Endothelial cell of umbilical vein (primary cell): ENCODE measurements at regions not wholly inside any gene's neighbourhood (a gene's known extent, or its start where the extent isn't known, plus 50 kb on each side); places are given as distances from the start of the nearest gene placed in this dataset.

Experiments used
- BruUV-seq: library from RNA; stranded (reverse); fragments of 400-500 nt; replicated peaks from 2 replicates; lab custom pipeline; 2021; lab: Mats Ljungman, UMichigan
- CTCF ChIA-PET: fragments of 300-600, 350-600 bp; sonication (Branson Sonifier 250); formaldehyde crosslinking; loops from one replicate; lab custom pipeline; 2021; ENCODE audit warnings: antibody characterized with exemption, inconsistent platforms; lab: Charles Lee
- POLR2A ChIA-PET: fragments of 300-600, 350-600 bp; sonication (Branson Sonifier 250); formaldehyde crosslinking; loops from one replicate; lab custom pipeline; 2021; ENCODE audit warnings: antibody characterized with exemption, inconsistent platforms; lab: Charles Lee
- DNase-seq: peaks from one replicate; pipeline ENCODE4 v3.0.0-alpha.2; 2011; ENCODE audit warnings: low read depth, low spot score
- FAIRE-seq: peaks from 2 replicates; lab custom pipeline; 2011; peaks lifted over from hg19 to GRCh38; lab: Jason Lieb, UNC
- H2AFZ ChIP-seq: 2 replicates; pipeline ENCODE4 v1.6.0; 2012; ENCODE audit warnings: low read depth, low read length, control low read depth, inconsistent platforms
- H3K27ac ChIP-seq: 2 replicates; pipeline ENCODE4 v1.5.1; 2011; ENCODE audit warnings: low read depth, mild to moderate bottlenecking, control low read depth, low read length, moderate library complexity; ENCODE audit not compliant: insufficient read depth
- H3K27me3 ChIP-seq, 2 experiments: 2 replicates each; pipeline versions ENCODE4 v1.6.0 to v1.6.1; 2011; ENCODE audit warnings: low read length in 2 of 2, mixed read lengths in 1 of 2; ENCODE audit not compliant: control insufficient read depth in 2 of 2, insufficient read depth in 2 of 2
- H3K36me3 ChIP-seq, 2 experiments: 2 replicates in 1 of 2; 3 replicates in 1 of 2; pipeline ENCODE4 v1.5.1; 2011; ENCODE audit warnings: low read length in 2 of 2, mild to moderate bottlenecking in 1 of 2, moderate library complexity in 1 of 2; ENCODE audit not compliant: control insufficient read depth in 2 of 2, insufficient read depth in 2 of 2; ENCODE audit errors: extremely low read depth in 1 of 2
- H3K4me1 ChIP-seq: 3 replicates; pipeline ENCODE4 v1.5.1; 2011; ENCODE audit warnings: mild to moderate bottlenecking, low read length; ENCODE audit not compliant: control insufficient read depth, insufficient read depth; ENCODE audit errors: extremely low read depth
- H3K4me2 ChIP-seq: 2 replicates; pipeline ENCODE4 v1.6.1; 2011; ENCODE audit warnings: low read length, control low read depth, mixed read lengths; ENCODE audit not compliant: insufficient read depth
- H3K4me3 ChIP-seq, 3 experiments: fragments of 200-600 bp in 1 of 3; sonication (generic), shearing (Covaris generic) in 1 of 3; replicated peaks in 1 of 3; 2 replicates each; pipeline ENCODE4 v1.5.1; 2011 to 2016; ENCODE audit warnings: control low read depth in 3 of 3, low read length in 3 of 3, mild to moderate bottlenecking in 2 of 3, inconsistent platforms in 1 of 3, low read depth in 1 of 3, moderate library complexity in 1 of 3; ENCODE audit not compliant: insufficient read depth in 1 of 3
- H3K79me2 ChIP-seq: 2 replicates; pipeline ENCODE4 v1.6.0; 2012; ENCODE audit warnings: low read length, inconsistent platforms; ENCODE audit not compliant: control insufficient read depth, insufficient read depth
- H3K9ac ChIP-seq: replicated peaks from 2 replicates; pipeline ENCODE3; 2011; ENCODE audit warnings: low read length, control low read depth; ENCODE audit not compliant: insufficient read depth; ENCODE audit errors: extremely low read depth
- H3K9me1 ChIP-seq: replicated peaks from 3 replicates; pipeline ENCODE4 v1.6.0; 2011; ENCODE audit warnings: mild to moderate bottlenecking, low read length; ENCODE audit not compliant: control insufficient read depth, insufficient read depth; ENCODE audit errors: extremely low read depth
- H3K9me3 ChIP-seq: replicated peaks from 2 replicates; pipeline ENCODE4 v1.5.1; 2012; ENCODE audit warnings: low read length, inconsistent platforms; ENCODE audit not compliant: control insufficient read depth, insufficient read depth
- H4K20me1 ChIP-seq: replicated peaks from 2 replicates; pipeline ENCODE3; 2011; ENCODE audit warnings: mild to moderate bottlenecking, low read length; ENCODE audit not compliant: control insufficient read depth, insufficient read depth; ENCODE audit errors: extremely low read depth
- CTCF ChIP-seq, 2 donors: IDR thresholded peaks; 1 replicate in 1 of 2; 2 replicates in 1 of 2; pipeline ENCODE4 v1.5.1; 2011; ENCODE audit warnings: low read length in 2 of 2, mild to moderate bottlenecking in 2 of 2, moderate library complexity in 2 of 2, control low read depth in 1 of 2, inconsistent platforms in 1 of 2, low read depth in 1 of 2; ENCODE audit not compliant: insufficient read depth in 1 of 2; ENCODE audit errors: extremely low read depth in 1 of 2
- EZH2 ChIP-seq: IDR thresholded peaks from 2 replicates; pipeline ENCODE4 v1.6.1; 2012; ENCODE audit warnings: borderline replicate concordance, low read depth, mild to moderate bottlenecking, moderate library complexity, low read length, inconsistent platforms; ENCODE audit not compliant: severe bottlenecking
- FOS ChIP-seq: IDR thresholded peaks from 2 replicates; pipeline ENCODE4 v1.6.1; 2011; ENCODE audit warnings: mild to moderate bottlenecking, low read length, moderate library complexity, borderline replicate concordance; ENCODE audit not compliant: insufficient read depth
- GATA2 ChIP-seq: IDR thresholded peaks from 2 replicates; pipeline ENCODE4 v1.7.0; 2011; ENCODE audit warnings: low read depth, mild to moderate bottlenecking, moderate library complexity, mixed read lengths, low read length; ENCODE audit not compliant: insufficient read length, insufficient read depth
- JUN ChIP-seq: IDR thresholded peaks from 2 replicates; pipeline ENCODE4 v1.6.1; 2011; ENCODE audit warnings: borderline replicate concordance, low read depth; ENCODE audit not compliant: insufficient read length, insufficient read depth
- MYC ChIP-seq: IDR thresholded peaks from one replicate; pipeline ENCODE4 v1.6.1; 2011; ENCODE audit warnings: mild to moderate bottlenecking, low read depth, low read length
- POLR2A ChIP-seq: IDR thresholded peaks from 2 replicates; pipeline ENCODE4 v1.6.1; 2012; ENCODE audit warnings: low read depth, mild to moderate bottlenecking, control low read depth, low read length
- POLR2AphosphoS5 ChIP-seq: IDR thresholded peaks from 2 replicates; pipeline ENCODE4 v1.6.1; 2012; ENCODE audit warnings: low read depth, mild to moderate bottlenecking, control low read depth, low read length, moderate library complexity; ENCODE audit not compliant: insufficient read depth
- dilution Hi-C: fragments of 300-500 bp; cut with MboI; formaldehyde crosslinking; loops from one replicate; pipeline ENCODE4 v1.15.0; 2019; ENCODE audit warnings: low sequenced_read_pairs; ENCODE audit not compliant: extremely low pct_ligation_motif_present
- intact Hi-C: fragments of 100-400 bp; cut with micrococcal nuclease; formaldehyde crosslinking; loops from one replicate; pipeline ENCODE4 v1.10.0; 2022
- TF ChIP-seq, protein P1 (sequence below): IDR thresholded peaks from 2 replicates; pipeline ENCODE4 v1.6.1; 2011; ENCODE audit not compliant: insufficient read depth, insufficient read length

DNA sequence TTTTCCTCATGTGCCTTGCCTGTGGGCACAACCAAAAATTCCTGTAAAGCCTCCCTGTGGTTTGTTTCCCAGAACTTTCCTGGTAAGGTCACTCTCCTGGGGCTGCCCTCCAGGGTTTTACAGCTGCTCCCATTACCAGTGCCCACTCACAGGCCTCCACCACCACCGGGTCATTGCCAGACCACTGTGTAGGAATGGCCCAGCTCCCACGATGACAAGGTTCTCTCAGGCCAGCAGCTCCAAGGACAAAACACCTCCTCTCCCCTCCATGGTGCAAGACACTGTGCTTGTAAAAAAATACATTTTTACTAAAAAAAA, 96.1 kb upstream of the AKIP1 start:
- dilution Hi-C loops (no loop called here), intact Hi-C loops (loop anchor here (1.0 kb wide), 1 partner anchor 144 kb away; no protein-coding TSS in a partner anchor)
- DNase-seq, result no peak
- ChIA-PET POLR2A (no interaction called here), CTCF (interaction anchor here (1.1 to 2.3 kb wide), 7 partner anchors 11 to 145 kb away, joined by 3 to 12 read pairs (median 4); no protein-coding TSS in a partner anchor)
- H3K79me2 ChIP-seq, result no peaks in the 10 kb centered on the region
- BruUV-seq, result no TSS peak
- no peak overlapping the region for H2AFZ ChIP-seq
- H4K20me1 ChIP-seq, result no peaks in the 10 kb centered on the region
- H3K4me2 ChIP-seq, result no peak overlapping the region
- no peaks in the 10 kb centered on the region for H3K9me1 ChIP-seq
- H3K36me3 ChIP-seq, result no peaks in the 10 kb centered on the region
- no peak for FAIRE-seq
- no peaks in the 10 kb centered on the region for H3K9me3 ChIP-seq
- peaks cover 15% of the 10 kb centered on the region for H3K4me1 ChIP-seq
- no peak for TF ChIP-seq FOS
- TF ChIP-seq POLR2AphosphoS5, result no peak
- no peak for TF ChIP-seq POLR2A
- TF ChIP-seq MYC, result no peak
- no peak for TF ChIP-seq EZH2
- TF ChIP-seq CTCF (IDR thresholded peaks at IDR 0.05; ENCODE audit: extremely low read depth in 1 of 2, insufficient read depth in 1 of 2, low read depth in 1 of 2, low read length in 2 of 2), result no peak
- TF ChIP-seq, protein P1, sequence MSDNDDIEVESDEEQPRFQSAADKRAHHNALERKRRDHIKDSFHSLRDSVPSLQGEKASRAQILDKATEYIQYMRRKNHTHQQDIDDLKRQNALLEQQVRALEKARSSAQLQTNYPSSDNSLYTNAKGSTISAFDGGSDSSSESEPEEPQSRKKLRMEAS, result no peak
- TF ChIP-seq GATA2, result no peak
- no peak for TF ChIP-seq JUN
- no peak overlapping the region for H3K27ac ChIP-seq
- H3K9ac ChIP-seq, result no peak overlapping the region
- H3K27me3 ChIP-seq, result no peaks in the 10 kb centered on the region
- H3K4me3 ChIP-seq, result no peak overlapping the region
